ENCODE measurements at regions not wholly inside any gene's neighbourhood (a gene's known extent, or its start where the extent isn't known, plus 50 kb on each side); places are given as distances from the start of the nearest gene placed in this dataset.

DNA sequence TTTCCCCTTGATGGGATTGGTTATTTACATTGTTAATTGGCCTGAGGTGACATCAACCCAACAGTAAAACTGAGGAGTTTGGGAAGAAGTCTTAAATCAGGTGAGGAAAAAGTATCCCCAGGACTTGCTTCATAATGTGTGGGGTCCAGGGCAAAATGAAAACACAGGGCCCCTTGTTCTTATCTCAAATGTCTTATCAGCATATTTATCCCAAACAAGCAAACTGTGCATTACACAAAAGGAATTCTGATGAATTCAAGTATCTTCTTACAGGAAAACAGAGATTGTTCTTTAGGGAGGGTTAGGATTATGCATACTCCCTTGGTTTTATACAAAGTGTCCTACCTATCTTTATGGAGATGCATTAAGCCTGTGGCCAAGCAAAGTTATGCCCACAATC is 178.4 kb downstream of the SPTSSA start:
- Histone ChIP-seq H3K9me3 (replicated peaks; ENCODE audit: control insufficient read depth, insufficient read depth, low read length) (no peaks in the 10 kb centered on the region), H2AFZ (ENCODE audit: low read depth, low read length) (no peak overlapping the region), H3K27me3 (ENCODE audit: control insufficient read depth in 2 of 2, insufficient read depth in 2 of 2, low read length in 2 of 2) (no peaks in the 10 kb centered on the region), H4K20me1 (replicated peaks; ENCODE audit: control insufficient read depth, extremely low read depth, insufficient read depth, low read length) (no peaks in the 10 kb centered on the region), H3K9ac (replicated peaks; ENCODE audit: extremely low read depth, insufficient read depth, low read length) (no peak overlapping the region), H3K4me2 (ENCODE audit: insufficient read depth, low read length) (no peak overlapping the region), H3K4me1 (ENCODE audit: control insufficient read depth, extremely low read depth, insufficient read depth, low read length) (no peaks in the 10 kb centered on the region), H3K9me1 (replicated peaks; ENCODE audit: control insufficient read depth, extremely low read depth, insufficient read depth, low read length) (no peaks in the 10 kb centered on the region), H3K27ac (ENCODE audit: insufficient read depth, low read depth, low read length) (no peak overlapping the region), H3K79me2 (ENCODE audit: control insufficient read depth, insufficient read depth, low read length) (no peaks in the 10 kb centered on the region), H3K4me3 (replicated peaks in 1 of 3; ENCODE audit: insufficient read depth in 1 of 3, low read depth in 1 of 3, low read length in 3 of 3) (no peak overlapping the region), H3K36me3 (ENCODE audit: control insufficient read depth in 2 of 2, extremely low read depth in 1 of 2, insufficient read depth in 2 of 2, low read length in 2 of 2) (no peaks in the 10 kb centered on the region)
- DNase-seq (ENCODE audit: low read depth, low spot score) (no peak), FAIRE-seq (no peak)
- BruUV-seq (replicated peaks): no TSS peak
- CTCF ChIA-PET: interaction anchor here (1.2 kb wide), 1 partner anchor 39 kb away, joined by 4 read pairs; no protein-coding TSS in a partner anchor
- POLR2A ChIA-PET: no interaction called here
- intact Hi-C loops (cut with micrococcal nuclease) (no loop called here), dilution Hi-C loops (cut with MboI; ENCODE audit: extremely low pct_ligation_motif_present, low sequenced_read_pairs) (no loop called here)
- TF ChIP-seq EZH2 (IDR thresholded peaks at IDR 0.05; ENCODE audit: borderline replicate concordance, low read depth, low read length, severe bottlenecking): no peak
- TF ChIP-seq GATA2 (IDR thresholded peaks at IDR 0.05; ENCODE audit: insufficient read depth, insufficient read length, low read depth, low read length): no peak

DNA sequence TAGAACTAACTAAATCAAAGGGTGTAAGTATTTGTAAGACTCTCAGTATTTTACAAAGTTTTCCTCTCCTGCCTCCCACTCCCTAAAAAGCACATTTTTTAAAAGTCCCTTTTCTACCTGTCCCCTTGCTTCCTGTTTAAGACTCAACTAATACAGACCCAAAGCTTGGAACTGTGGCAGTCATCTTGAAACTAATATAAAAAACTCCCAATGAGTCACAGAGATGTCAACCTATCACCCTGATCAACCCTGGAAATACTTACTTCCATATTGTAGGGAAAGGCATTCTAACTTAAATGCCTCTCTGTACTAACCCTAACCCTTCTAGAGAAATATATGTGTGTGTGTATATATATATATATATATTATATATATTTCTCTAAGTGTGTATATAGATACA is 184.8 kb downstream of the SPTSSA start:
- ChIA-PET POLR2A (no interaction called here), CTCF (no interaction called here)
- H3K36me3 ChIP-seq (ENCODE audit: control insufficient read depth in 2 of 2, extremely low read depth in 1 of 2, insufficient read depth in 2 of 2, low read length in 2 of 2): no peaks in the 10 kb centered on the region
- peaks cover 0 to 3% of the 10 kb centered on the region in 2 experiments for H3K27me3 ChIP-seq (ENCODE audit: control insufficient read depth in 2 of 2, insufficient read depth in 2 of 2, low read length in 2 of 2)
- H3K9me3 ChIP-seq (replicated peaks; ENCODE audit: control insufficient read depth, insufficient read depth, low read length): no peaks in the 10 kb centered on the region
- no peak overlapping the region for H3K4me2 ChIP-seq (ENCODE audit: insufficient read depth, low read length)
- BruUV-seq (replicated peaks): no TSS peak
- intact Hi-C loops (cut with micrococcal nuclease) (no loop called here), dilution Hi-C loops (cut with MboI; ENCODE audit: extremely low pct_ligation_motif_present, low sequenced_read_pairs) (no loop called here)
- no peak overlapping the region for H3K27ac ChIP-seq (ENCODE audit: insufficient read depth, low read depth, low read length)
- H3K4me3 ChIP-seq (replicated peaks in 1 of 3; ENCODE audit: insufficient read depth in 1 of 3, low read depth in 1 of 3, low read length in 3 of 3): no peak overlapping the region
- TF ChIP-seq, protein P1, sequence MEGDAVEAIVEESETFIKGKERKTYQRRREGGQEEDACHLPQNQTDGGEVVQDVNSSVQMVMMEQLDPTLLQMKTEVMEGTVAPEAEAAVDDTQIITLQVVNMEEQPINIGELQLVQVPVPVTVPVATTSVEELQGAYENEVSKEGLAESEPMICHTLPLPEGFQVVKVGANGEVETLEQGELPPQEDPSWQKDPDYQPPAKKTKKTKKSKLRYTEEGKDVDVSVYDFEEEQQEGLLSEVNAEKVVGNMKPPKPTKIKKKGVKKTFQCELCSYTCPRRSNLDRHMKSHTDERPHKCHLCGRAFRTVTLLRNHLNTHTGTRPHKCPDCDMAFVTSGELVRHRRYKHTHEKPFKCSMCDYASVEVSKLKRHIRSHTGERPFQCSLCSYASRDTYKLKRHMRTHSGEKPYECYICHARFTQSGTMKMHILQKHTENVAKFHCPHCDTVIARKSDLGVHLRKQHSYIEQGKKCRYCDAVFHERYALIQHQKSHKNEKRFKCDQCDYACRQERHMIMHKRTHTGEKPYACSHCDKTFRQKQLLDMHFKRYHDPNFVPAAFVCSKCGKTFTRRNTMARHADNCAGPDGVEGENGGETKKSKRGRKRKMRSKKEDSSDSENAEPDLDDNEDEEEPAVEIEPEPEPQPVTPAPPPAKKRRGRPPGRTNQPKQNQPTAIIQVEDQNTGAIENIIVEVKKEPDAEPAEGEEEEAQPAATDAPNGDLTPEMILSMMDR (IDR thresholded peaks at IDR 0.05; ENCODE audit: extremely low read depth in 1 of 2, insufficient read depth in 1 of 2, low read depth in 1 of 2, low read length in 2 of 2): no peak
- no peak for TF ChIP-seq EZH2 (IDR thresholded peaks at IDR 0.05; ENCODE audit: borderline replicate concordance, low read depth, low read length, severe bottlenecking)
- H4K20me1 ChIP-seq (replicated peaks; ENCODE audit: control insufficient read depth, extremely low read depth, insufficient read depth, low read length): no peaks in the 10 kb centered on the region
- no peaks in the 10 kb centered on the region for H3K4me1 ChIP-seq (ENCODE audit: control insufficient read depth, extremely low read depth, insufficient read depth, low read length)
- DNase-seq (ENCODE audit: low read depth, low spot score) (no peak), FAIRE-seq (no peak)
- no peak overlapping the region for H3K9ac ChIP-seq (replicated peaks; ENCODE audit: extremely low read depth, insufficient read depth, low read length)
- H3K79me2 ChIP-seq (ENCODE audit: control insufficient read depth, insufficient read depth, low read length): no peaks in the 10 kb centered on the region
- no peaks in the 10 kb centered on the region for H3K9me1 ChIP-seq (replicated peaks; ENCODE audit: control insufficient read depth, extremely low read depth, insufficient read depth, low read length)
- H2AFZ ChIP-seq (ENCODE audit: low read depth, low read length): no peak overlapping the region

Measured in endothelial cell of umbilical vein (primary cell).